Lower leg skin (tissue), 3 donors: ENCODE measurements at regions not wholly inside any gene's neighbourhood (a gene's known extent, or its start where the extent isn't known, plus 50 kb on each side); places are given as distances from the start of the nearest gene placed in this dataset.

Experiments used
- POLR2A ChIP-seq, 2 donors: fragments of 450-650 bp; IDR thresholded peaks; one replicate each; pipeline ENCODE4 v1.6.1; 2016 to 2017; ENCODE audit warnings: antibody characterized with exemption in 2 of 2, mild to moderate bottlenecking in 1 of 2, moderate library complexity in 1 of 2
- TF ChIP-seq, protein P1 (sequence below), 3 donors: fragments of 450-650 bp; IDR thresholded peaks; one replicate each; pipeline ENCODE4 v1.5.1; 2016; ENCODE audit warnings: antibody characterized with exemption in 3 of 3, mild to moderate bottlenecking in 3 of 3, moderate library complexity in 2 of 3

DNA sequence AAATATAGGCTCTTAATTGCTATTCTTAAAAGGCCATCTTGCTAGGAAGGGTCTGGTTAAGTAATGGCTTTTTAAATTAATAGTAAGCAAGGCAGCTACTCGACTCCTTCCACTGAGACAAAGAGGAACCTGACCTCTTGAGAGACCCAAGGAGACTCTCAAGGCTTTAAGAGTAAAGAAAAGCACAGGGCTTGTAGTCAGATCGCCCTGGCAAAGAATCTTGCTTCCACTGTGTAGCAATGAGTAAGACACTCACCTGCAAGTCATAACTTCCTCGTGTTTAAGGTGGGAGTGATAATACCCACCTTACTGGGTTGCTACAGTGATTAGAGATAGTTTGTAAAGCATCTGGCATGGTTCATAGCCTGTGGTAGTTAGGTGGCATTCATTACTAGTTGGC, 274.5 kb downstream of the TSN start:
- TF ChIP-seq, protein P1, sequence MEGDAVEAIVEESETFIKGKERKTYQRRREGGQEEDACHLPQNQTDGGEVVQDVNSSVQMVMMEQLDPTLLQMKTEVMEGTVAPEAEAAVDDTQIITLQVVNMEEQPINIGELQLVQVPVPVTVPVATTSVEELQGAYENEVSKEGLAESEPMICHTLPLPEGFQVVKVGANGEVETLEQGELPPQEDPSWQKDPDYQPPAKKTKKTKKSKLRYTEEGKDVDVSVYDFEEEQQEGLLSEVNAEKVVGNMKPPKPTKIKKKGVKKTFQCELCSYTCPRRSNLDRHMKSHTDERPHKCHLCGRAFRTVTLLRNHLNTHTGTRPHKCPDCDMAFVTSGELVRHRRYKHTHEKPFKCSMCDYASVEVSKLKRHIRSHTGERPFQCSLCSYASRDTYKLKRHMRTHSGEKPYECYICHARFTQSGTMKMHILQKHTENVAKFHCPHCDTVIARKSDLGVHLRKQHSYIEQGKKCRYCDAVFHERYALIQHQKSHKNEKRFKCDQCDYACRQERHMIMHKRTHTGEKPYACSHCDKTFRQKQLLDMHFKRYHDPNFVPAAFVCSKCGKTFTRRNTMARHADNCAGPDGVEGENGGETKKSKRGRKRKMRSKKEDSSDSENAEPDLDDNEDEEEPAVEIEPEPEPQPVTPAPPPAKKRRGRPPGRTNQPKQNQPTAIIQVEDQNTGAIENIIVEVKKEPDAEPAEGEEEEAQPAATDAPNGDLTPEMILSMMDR (IDR thresholded peaks at IDR 0.05), result no peak
- no peak for TF ChIP-seq POLR2A (IDR thresholded peaks at IDR 0.05)
